Thyroid gland (tissue), 4 donors: ENCODE measurements at regions not wholly inside any gene's neighbourhood (a gene's known extent, or its start where the extent isn't known, plus 50 kb on each side); places are given as distances from the start of the nearest gene placed in this dataset.
"Not testable (repeated sequence)": the region's sequence is repeated elsewhere in the genome, so short reads cannot be mapped to it uniquely, and the experiment has no call there.

Experiments
- DNase-seq, 2 donors: peaks; one replicate each; pipeline ENCODE4 v3.0.0-alpha.2; 2019
- H3K27ac ChIP-seq, 3 donors: fragments of 200-600 bp; sonication (generic); 1 replicate in 2 of 3; 2 replicates in 1 of 3; pipeline ENCODE4 v1.5.1; 2016 to 2019; ENCODE audit warnings: mild to moderate bottlenecking in 1 of 3, moderate library complexity in 1 of 3
- H3K27me3 ChIP-seq: fragments of 200-600 bp; sonication (generic); one replicate; pipeline ENCODE4 v1.5.1; 2019
- H3K36me3 ChIP-seq, 2 donors: fragments of 200-600 bp; sonication (generic); one replicate each; pipeline ENCODE4 v1.5.1; 2016 to 2019
- H3K4me1 ChIP-seq, 2 donors: fragments of 200-600 bp; sonication (generic); one replicate each; pipeline ENCODE4 v1.5.1; 2017 to 2019
- H3K4me3 ChIP-seq, 3 donors: fragments of 200-600 bp; sonication (generic); replicated peaks in 1 of 3; 1 replicate in 2 of 3; 2 replicates in 1 of 3; pipeline ENCODE4 v1.5.1; 2016; ENCODE audit warnings: mild to moderate bottlenecking in 1 of 3
- H3K9me3 ChIP-seq: fragments of 200-600 bp; sonication (generic); one replicate; pipeline ENCODE4 v1.5.1; 2017
- CTCF ChIP-seq, 6 experiments: fragments of 200-600 bp in 3 of 6; fragments of 450-650 bp in 3 of 6; sonication (generic) in 3 of 6; IDR thresholded peaks; one replicate each; pipeline ENCODE4 v1.5.1; 2016 to 2019; ENCODE audit warnings: antibody characterized with exemption in 6 of 6, mild to moderate bottlenecking in 2 of 6, inconsistent platforms in 1 of 6, moderate library complexity in 1 of 6
- POLR2A ChIP-seq, 2 donors: fragments of 450-650 bp; IDR thresholded peaks; one replicate each; pipeline ENCODE4 v1.6.1; 2017; ENCODE audit warnings: antibody characterized with exemption in 2 of 2, mild to moderate bottlenecking in 2 of 2, moderate library complexity in 1 of 2
- WGBS, 2 donors: methylation state at CpG; one replicate each; pipeline ENCODE4 v1.1.5; 2017; 5-methylcytosine and 5-hydroxymethylcytosine counted together
- intact Hi-C: fragments of 100-400 bp; cut with DNase I; formaldehyde crosslinking; loops from one replicate; pipeline ENCODE4 v1.15.1; 2023

DNA sequence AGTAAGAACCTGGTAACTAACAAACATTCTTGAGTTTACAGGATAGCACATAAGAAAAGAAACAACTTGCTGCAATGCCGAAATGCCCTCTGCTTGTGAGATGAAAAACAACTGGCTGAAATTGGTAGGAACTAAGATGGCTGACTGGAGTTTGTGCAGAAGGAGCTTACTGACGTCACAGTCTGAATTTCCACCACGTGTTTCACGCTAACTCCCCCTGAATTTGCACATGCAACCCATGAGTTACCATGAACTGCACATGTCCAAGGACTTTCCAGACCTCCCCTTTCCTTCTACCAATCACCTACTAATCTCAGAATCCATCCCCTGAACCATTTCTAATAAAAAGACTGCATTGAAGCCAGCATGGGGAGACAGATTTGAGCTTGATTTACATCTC, 86.3 kb upstream of the KCND2 start:
- intact Hi-C loops: no loop called here
- Histone ChIP-seq H3K4me3 (no peak overlapping the region), H3K27me3 (no peaks in the 10 kb centered on the region), H3K4me1 (no peaks in the 10 kb centered on the region), H3K27ac (no peak overlapping the region), H3K9me3 (no peaks in the 10 kb centered on the region), H3K36me3 (no peaks in the 10 kb centered on the region)
- WGBS, 2 donors: 91 to 94% methylated on average over 4 of the region's 4 CpGs
- no peak for TF ChIP-seq POLR2A (IDR thresholded peaks at IDR 0.05)
- TF ChIP-seq CTCF (IDR thresholded peaks at IDR 0.05): no peak
- no peak for DNase-seq

DNA sequence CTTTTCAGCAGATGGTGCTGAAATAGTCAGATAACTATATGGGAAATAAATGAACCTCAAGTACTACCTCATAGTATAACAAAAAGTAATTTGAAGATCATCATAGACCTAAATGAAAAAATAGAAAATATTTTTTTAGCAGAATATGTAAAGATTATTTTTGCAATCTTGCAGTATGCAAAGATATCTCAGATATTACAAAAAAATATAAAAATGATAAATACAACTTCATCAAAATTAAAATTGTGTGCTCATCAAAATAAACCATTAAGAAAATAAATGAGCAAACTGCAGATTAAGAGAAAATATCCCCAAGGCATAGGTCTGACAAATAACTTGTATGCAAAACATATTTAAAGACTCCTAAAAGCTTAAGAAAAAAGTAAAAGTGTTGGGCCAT, 83.4 kb upstream of the KCND2 start:
- Histone ChIP-seq H3K9me3 (no peaks in the 10 kb centered on the region), H3K36me3 (no peaks in the 10 kb centered on the region), H3K4me3 (no peak overlapping the region), H3K27me3 (no peaks in the 10 kb centered on the region), H3K27ac (no peak overlapping the region), H3K4me1 (no peaks in the 10 kb centered on the region)
- intact Hi-C loops: no loop called here
- DNase-seq: no peak
- TF ChIP-seq CTCF (IDR thresholded peaks at IDR 0.05) (no peak), POLR2A (IDR thresholded peaks at IDR 0.05) (no peak)

DNA sequence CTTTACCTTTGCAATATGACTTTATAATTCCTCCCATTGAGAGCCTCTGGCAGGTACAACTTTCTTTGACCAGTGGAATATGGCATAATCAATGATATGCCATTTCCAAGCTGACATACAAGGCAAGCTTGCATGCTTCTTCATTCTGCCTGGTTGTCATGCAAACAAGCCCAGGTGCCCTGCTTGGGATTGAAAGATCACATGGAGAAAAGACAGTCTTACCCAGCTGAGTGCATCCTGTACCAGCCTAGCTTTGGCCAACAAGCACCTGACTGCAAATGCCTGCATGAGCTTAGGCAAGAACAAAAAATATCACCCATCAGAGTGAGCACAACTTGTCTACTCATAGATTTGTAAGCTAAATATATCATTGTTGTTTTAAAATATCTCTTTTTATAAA, 82.9 kb upstream of the KCND2 start:
- TF ChIP-seq CTCF (IDR thresholded peaks at IDR 0.05): no peak
- TF ChIP-seq POLR2A (IDR thresholded peaks at IDR 0.05): no peak
- intact Hi-C loops: no loop called here
- H3K27ac ChIP-seq: no peak overlapping the region
- no peaks in the 10 kb centered on the region for H3K27me3 ChIP-seq
- no peaks in the 10 kb centered on the region for H3K9me3 ChIP-seq
- DNase-seq: no peak
- no peak overlapping the region for H3K4me3 ChIP-seq
- H3K4me1 ChIP-seq: no peaks in the 10 kb centered on the region
- no peaks in the 10 kb centered on the region for H3K36me3 ChIP-seq

GRCh38 chr7:120190566-120190965, 82.4 kb upstream of the KCND2 start:
- H3K27ac ChIP-seq: no peak overlapping the region
- no peak overlapping the region for H3K4me3 ChIP-seq
- TF ChIP-seq POLR2A (IDR thresholded peaks at IDR 0.05): no peak
- no peak for TF ChIP-seq CTCF (IDR thresholded peaks at IDR 0.05)
- no peak for DNase-seq
- H3K4me1 ChIP-seq: no peaks in the 10 kb centered on the region
- intact Hi-C loops: no loop called here
- H3K36me3 ChIP-seq: no peaks in the 10 kb centered on the region
- WGBS, 2 donors: 60 to 61% methylated on average over 1 of the region's 1 CpG
- H3K9me3 ChIP-seq: no peaks in the 10 kb centered on the region
- no peaks in the 10 kb centered on the region for H3K27me3 ChIP-seq

DNA sequence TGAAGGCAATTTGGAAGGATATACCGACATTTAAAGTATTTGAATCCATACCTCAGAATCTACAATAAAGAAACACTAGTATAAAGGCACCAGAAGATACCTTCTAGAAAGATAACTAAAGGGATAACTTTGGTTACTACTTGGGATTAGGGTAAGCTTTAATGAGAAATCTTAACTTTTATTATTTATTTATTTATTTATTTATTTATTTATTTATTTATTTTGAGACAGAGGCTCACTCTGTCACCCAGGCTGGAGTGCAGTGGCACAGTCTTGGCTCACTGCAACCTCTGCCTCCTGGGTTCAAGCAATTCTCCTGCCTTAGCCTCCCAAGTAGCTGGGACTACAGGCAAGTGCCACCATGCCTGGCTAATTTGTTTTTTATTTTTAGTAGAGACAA, 81.6 kb upstream of the KCND2 start:
- H3K27me3 ChIP-seq, H3K36me3 ChIP-seq, DNase-seq, H3K9me3 ChIP-seq, H3K27ac ChIP-seq, intact Hi-C loops, H3K4me1 ChIP-seq, H3K4me3 ChIP-seq: not testable (repeated sequence)
- WGBS, 2 donors: 92 to 94% methylated on average over 1 of the region's 1 CpG

GRCh38 chr7:120201290-120201689, 71.7 kb upstream of the KCND2 start:
- no peaks in the 10 kb centered on the region for H3K4me1 ChIP-seq
- no peaks in the 10 kb centered on the region for H3K9me3 ChIP-seq
- WGBS, 2 donors: 90 to 92% methylated on average over 1 of the region's 1 CpG
- no peak for DNase-seq
- intact Hi-C loops: no loop called here
- no peak overlapping the region for H3K27ac ChIP-seq
- H3K27me3 ChIP-seq: no peaks in the 10 kb centered on the region
- no peaks in the 10 kb centered on the region for H3K36me3 ChIP-seq
- H3K4me3 ChIP-seq: no peak overlapping the region
- TF ChIP-seq POLR2A (IDR thresholded peaks at IDR 0.05): no peak
